Activated B cell treated with CpG ODN at 0.5 μM for 24 hours (primary cell): ENCODE measurements at regions not wholly inside any gene's neighbourhood (a gene's known extent, or its start where the extent isn't known, plus 50 kb on each side); places are given as distances from the start of the nearest gene placed in this dataset.
A peak's percentile ranks its signal among the peaks of the same experiment; 100 is the strongest.

Experiments
- ATAC-seq: fragments of 200-7000 bp; cut with Tn5 transposase; one replicate; pipeline ENCODE4 v1.10.0; 2021; ENCODE audit warnings: low read depth, mild to moderate bottlenecking, moderate library complexity
- CTCF ChIA-PET: fragments of 350-600 bp; sonication (Branson Sonifier 250); formaldehyde crosslinking; loops from one replicate; lab custom pipeline; 2021; ENCODE audit warnings: antibody characterized with exemption; lab: Charles Lee
- POLR2A ChIA-PET: fragments of 350-600 bp; sonication (Branson Sonifier 250); formaldehyde crosslinking; loops from one replicate; lab custom pipeline; 2021; ENCODE audit warnings: antibody characterized with exemption; lab: Charles Lee
- DNase-seq: peaks from one replicate; pipeline ENCODE4 v3.0.0; 2022
- H3K27ac Mint-ChIP-seq: one replicate; pipeline ENCODE4 v1.8.0; 2020; ENCODE audit warnings: mixed read lengths
- H3K27me3 Mint-ChIP-seq: one replicate; pipeline ENCODE4 v1.8.0; 2021; ENCODE audit warnings: mixed read lengths
- H3K36me3 Mint-ChIP-seq: one replicate; pipeline ENCODE4 v1.8.0; 2021; ENCODE audit warnings: low read depth, mixed read lengths
- H3K4me1 Mint-ChIP-seq: one replicate; pipeline ENCODE4 v1.8.0; 2021; ENCODE audit warnings: mixed read lengths
- H3K4me3 Mint-ChIP-seq: one replicate; pipeline ENCODE4 v1.8.0; 2020; ENCODE audit warnings: mild to moderate bottlenecking, mixed read lengths
- H3K9me3 Mint-ChIP-seq: one replicate; pipeline ENCODE4 v1.8.0; 2020; ENCODE audit warnings: mixed read lengths
- CTCF ChIP-seq: fragments of 200-600 bp; IDR thresholded peaks from one replicate; pipeline ENCODE4 v1.8.0; 2022; ENCODE audit warnings: antibody characterized with exemption, mild to moderate bottlenecking
- intact Hi-C: fragments of 100-400 bp; cut with micrococcal nuclease; formaldehyde crosslinking; loops from one replicate; pipeline ENCODE4 v1.15.1; 2024

GRCh38 chr20:4088766-4089165 is 59.9 kb upstream of the SMOX start:
- Mint-ChIP-seq H3K36me3 (no peaks in the 10 kb centered on the region), H3K27ac (no peak overlapping the region), H3K4me1 (peaks cover 13% of the 10 kb centered on the region), H3K27me3 (peaks cover 1% of the 10 kb centered on the region), H3K9me3 (no peaks in the 10 kb centered on the region), H3K4me3 (no peak overlapping the region)
- intact Hi-C loops: loop anchor here (5.0 kb wide), 1 partner anchor 526 kb away; no protein-coding TSS in a partner anchor
- POLR2A ChIA-PET: no interaction called here
- CTCF ChIA-PET: no interaction called here
- no peak for TF ChIP-seq CTCF
- DNase-seq (no peak), ATAC-seq (no peak)

- intact Hi-C loops: loop anchor here (5.0 kb wide), 1 partner anchor 526 kb away; no protein-coding TSS in a partner anchor
Observed at GRCh38 chr20:4087923-4088322, 60.7 kb upstream of the SMOX start.

GRCh38 chr20:4086771-4087687 is 61.6 kb upstream of the SMOX start:
- intact Hi-C loops: loop anchor here (5.0 kb wide), 1 partner anchor 525 kb away; no protein-coding TSS in a partner anchor
- ChIA-PET CTCF (no interaction called here), POLR2A (interaction anchor here (0.7 kb wide), 1 partner anchor 243 kb away, joined by 5 read pairs; no protein-coding TSS in a partner anchor)
- no peak for TF ChIP-seq CTCF
- Mint-ChIP-seq H3K4me1 (peaks cover 27% of the 10 kb centered on the region), H3K4me3 (no peak overlapping the region), H3K27me3 (peaks cover 1% of the 10 kb centered on the region), H3K9me3 (no peaks in the 10 kb centered on the region), H3K27ac (no peak overlapping the region), H3K36me3 (no peaks in the 10 kb centered on the region)
- DNase-seq: no peak
- ATAC-seq: no peak

More at GRCh38 chr20:4087923-4088322, 60.7 kb upstream of the SMOX start:
- DNase-seq (no peak), ATAC-seq (no peak)
- Mint-ChIP-seq H3K27ac (no peak overlapping the region), H3K27me3 (peaks cover 1% of the 10 kb centered on the region), H3K4me3 (no peak overlapping the region), H3K9me3 (no peaks in the 10 kb centered on the region), H3K4me1 (peaks cover 18% of the 10 kb centered on the region), H3K36me3 (no peaks in the 10 kb centered on the region)
- CTCF ChIA-PET: no interaction called here
- POLR2A ChIA-PET: interaction anchor here (0.7 kb wide), 2 partner anchors 76 to 244 kb away, joined by 4 to 5 read pairs; no protein-coding TSS in a partner anchor
- no peak for TF ChIP-seq CTCF

GRCh38 chr20:4084721-4085120 is 63.9 kb upstream of the SMOX start:
- ATAC-seq: no peak
- CTCF ChIA-PET: interaction anchor here (0.6 to 2.6 kb wide), 33 partner anchors 13 to 407 kb away, joined by 3 to 19 read pairs (median 4); partner anchors contain the start of genes AP5S1, CENPB and SPEF1
- intact Hi-C loops: loop anchor here (1.0 to 5.0 kb wide), 8 partner anchors 70 to 522 kb away; partner anchors contain the start of genes AP5S1, CENPB and PANK2
- Mint-ChIP-seq H3K9me3 (no peaks in the 10 kb centered on the region), H3K4me1 (peaks cover 31% of the 10 kb centered on the region), H3K36me3 (peaks cover 4% of the 10 kb centered on the region), H3K4me3 (no peak overlapping the region), H3K27ac (peak overlapping the region; percentile 59), H3K27me3 (peaks cover 4% of the 10 kb centered on the region)
- POLR2A ChIA-PET: interaction anchor here (0.9 to 2.6 kb wide), 4 partner anchors 47 to 298 kb away, joined by 4 to 10 read pairs (median 9); partner anchors contain the start of gene RNF24
- no peak for DNase-seq
- TF ChIP-seq CTCF: no peak

GRCh38 chr20:4084096-4084495 is 64.5 kb upstream of the SMOX start:
- no peak for ATAC-seq
- Mint-ChIP-seq H3K36me3 (peaks cover 4% of the 10 kb centered on the region), H3K4me3 (no peak overlapping the region), H3K27me3 (peaks cover 4% of the 10 kb centered on the region), H3K9me3 (no peaks in the 10 kb centered on the region), H3K27ac (no peak overlapping the region), H3K4me1 (peaks cover 31% of the 10 kb centered on the region)
- DNase-seq: no peak
- CTCF ChIA-PET: interaction anchor here (0.7 to 2.6 kb wide), 7 partner anchors 8 to 263 kb away, joined by 3 to 7 read pairs (median 3); partner anchors contain the start of gene AP5S1
- intact Hi-C loops: no loop called here
- POLR2A ChIA-PET: interaction anchor here (1.5 to 2.6 kb wide), 3 partner anchors 46 to 196 kb away, joined by 9 to 12 read pairs (median 9); partner anchors contain the start of gene RNF24
- TF ChIP-seq CTCF: no peak
